Activated T-helper 1 cell treated with anti-CD3 and anti-CD28 coated beads, Interleukin-12 subunit alpha, Interleukin-12 subunit beta, Interleukin-2, Interleukin-4 antibody, amounts not matched to agents 30 ng/mL and 10 ng/mL and 1 ng/mL, durations not matched to agents 14 hours and 24 hours and 36 hours (primary cell): ENCODE measurements at regions not wholly inside any gene's neighbourhood (a gene's known extent, or its start where the extent isn't known, plus 50 kb on each side); places are given as distances from the start of the nearest gene placed in this dataset.
"Not testable (repeated sequence)": the region's sequence is repeated elsewhere in the genome, so short reads cannot be mapped to it uniquely, and the experiment has no call there.

ENCODE experiments used
- DNase-seq: peaks from one replicate; pipeline ENCODE4 v3.0.0; 2021; ENCODE audit warnings: low spot score
- H3K27ac Mint-ChIP-seq: one replicate; pipeline ENCODE4 v1.8.0; 2021; ENCODE audit warnings: mild to moderate bottlenecking, mixed read lengths
- H3K27me3 Mint-ChIP-seq: one replicate; pipeline ENCODE4 v1.8.0; 2022; ENCODE audit warnings: mild to moderate bottlenecking, moderate library complexity, mixed read lengths; ENCODE audit not compliant: insufficient read depth
- H3K36me3 Mint-ChIP-seq: one replicate; pipeline ENCODE4 v1.8.0; 2021; ENCODE audit warnings: low read depth, mixed read lengths
- H3K4me1 Mint-ChIP-seq: one replicate; pipeline ENCODE4 v1.8.0; 2021; ENCODE audit warnings: low read depth, mixed read lengths
- H3K4me3 Mint-ChIP-seq: one replicate; pipeline ENCODE4 v1.8.0; 2021; ENCODE audit warnings: mild to moderate bottlenecking, moderate library complexity, mixed read lengths
- H3K9me3 Mint-ChIP-seq: one replicate; pipeline ENCODE4 v1.8.0; 2021; ENCODE audit warnings: mixed read lengths
- intact Hi-C: fragments of 100-400 bp; cut with micrococcal nuclease; formaldehyde crosslinking; loops from one replicate; pipeline ENCODE4 v1.15.1; 2024

DNA sequence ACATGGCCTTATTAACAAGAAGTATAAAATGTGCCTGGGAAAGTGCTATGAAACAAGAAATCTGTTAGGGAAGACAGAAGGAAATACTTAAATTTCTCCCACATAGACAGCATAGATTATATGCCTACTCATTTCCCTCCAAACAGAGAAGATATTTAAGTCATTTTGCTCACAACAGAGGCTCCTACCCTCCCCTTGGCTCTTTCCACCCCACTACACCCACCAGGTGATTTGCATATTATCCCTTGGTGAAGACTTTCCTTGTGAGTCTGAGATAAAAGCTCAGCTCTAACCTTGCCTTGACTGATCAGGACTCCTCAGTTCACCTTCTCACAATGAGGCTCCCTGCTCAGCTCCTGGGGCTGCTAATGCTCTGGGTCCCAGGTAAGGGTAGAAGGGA lies 1245.1 kb downstream of the RPIA start:
- H3K4me1 Mint-ChIP-seq, intact Hi-C loops, H3K27ac Mint-ChIP-seq, H3K27me3 Mint-ChIP-seq, H3K36me3 Mint-ChIP-seq, H3K4me3 Mint-ChIP-seq, DNase-seq, H3K9me3 Mint-ChIP-seq: not testable (repeated sequence)

DNA sequence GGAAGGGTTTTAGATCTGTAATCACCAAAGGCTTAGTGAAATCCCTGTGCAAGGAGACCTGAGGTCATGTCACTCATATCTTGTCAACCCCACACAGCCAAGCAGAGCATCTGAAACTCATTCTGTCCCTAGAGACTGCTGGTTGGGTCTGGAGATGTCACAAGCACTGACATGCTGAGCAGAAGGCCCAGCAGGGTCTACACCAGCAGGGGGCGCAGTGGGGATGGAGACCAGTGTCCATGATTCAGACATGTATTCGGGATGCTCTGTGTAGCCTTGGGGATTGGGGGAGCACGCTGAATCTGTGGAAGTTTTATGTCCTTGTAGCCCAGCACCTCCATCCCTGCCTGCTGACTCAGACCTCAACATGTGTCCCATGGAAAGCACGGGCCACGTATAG lies 1247.3 kb downstream of the RPIA start:
- H3K36me3 Mint-ChIP-seq, intact Hi-C loops, DNase-seq, H3K27me3 Mint-ChIP-seq, H3K4me1 Mint-ChIP-seq, H3K27ac Mint-ChIP-seq, H3K9me3 Mint-ChIP-seq, H3K4me3 Mint-ChIP-seq: not testable (repeated sequence)

DNA sequence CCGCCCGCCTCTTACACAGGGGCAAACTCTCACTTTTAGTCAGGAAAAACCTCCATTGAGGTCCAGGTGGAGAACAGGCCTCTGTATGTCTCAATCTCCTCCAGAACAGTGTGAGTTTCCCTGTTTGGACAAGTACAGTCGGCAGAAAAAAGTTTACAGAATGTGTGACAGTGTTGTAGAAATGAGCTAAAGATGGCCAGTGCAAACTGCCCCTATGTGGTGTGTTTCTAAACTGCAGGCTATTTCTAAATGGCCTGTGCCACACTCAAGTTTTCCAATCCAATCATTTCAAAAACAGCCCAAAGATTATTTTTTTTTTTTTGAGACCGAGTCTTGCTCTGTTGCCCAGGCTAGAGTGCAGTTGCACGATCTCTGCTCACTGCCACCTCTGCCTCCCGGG lies 1252.8 kb downstream of the RPIA start:
- H3K27ac Mint-ChIP-seq, H3K9me3 Mint-ChIP-seq, H3K36me3 Mint-ChIP-seq, H3K27me3 Mint-ChIP-seq, H3K4me3 Mint-ChIP-seq, intact Hi-C loops, DNase-seq, H3K4me1 Mint-ChIP-seq: not testable (repeated sequence)

DNA sequence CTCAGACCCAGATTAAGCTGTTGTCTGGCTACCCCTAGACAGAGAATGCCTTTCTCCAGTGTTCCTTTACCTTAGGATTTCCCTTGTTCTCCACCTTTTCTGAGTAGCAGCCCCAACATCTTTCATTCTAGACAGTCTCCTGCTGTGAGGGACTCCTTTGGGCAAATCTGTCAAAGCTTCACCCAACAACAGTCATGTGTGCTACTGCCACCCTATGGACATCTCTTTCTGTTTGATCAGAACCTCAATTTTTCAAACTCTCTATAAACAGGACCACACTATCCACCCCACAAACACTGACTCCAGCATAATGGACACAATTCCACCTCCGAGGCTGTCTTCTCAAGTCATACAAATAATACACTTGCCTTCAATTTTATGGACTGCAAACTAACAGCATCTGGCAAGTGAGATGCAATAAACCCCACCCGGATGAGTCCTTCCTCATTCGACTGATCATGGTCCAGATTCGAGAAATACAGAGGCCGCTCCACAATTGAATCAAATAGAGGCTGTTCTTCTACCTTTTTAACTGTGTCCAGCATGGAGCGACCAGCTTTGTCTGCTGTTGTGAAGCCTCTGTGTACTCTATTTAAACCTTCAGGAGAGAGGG lies 1253.6 kb downstream of the RPIA start:
- H3K27me3 Mint-ChIP-seq, H3K36me3 Mint-ChIP-seq, H3K27ac Mint-ChIP-seq, intact Hi-C loops, H3K9me3 Mint-ChIP-seq, DNase-seq, H3K4me1 Mint-ChIP-seq, H3K4me3 Mint-ChIP-seq: not testable (repeated sequence)

DNA sequence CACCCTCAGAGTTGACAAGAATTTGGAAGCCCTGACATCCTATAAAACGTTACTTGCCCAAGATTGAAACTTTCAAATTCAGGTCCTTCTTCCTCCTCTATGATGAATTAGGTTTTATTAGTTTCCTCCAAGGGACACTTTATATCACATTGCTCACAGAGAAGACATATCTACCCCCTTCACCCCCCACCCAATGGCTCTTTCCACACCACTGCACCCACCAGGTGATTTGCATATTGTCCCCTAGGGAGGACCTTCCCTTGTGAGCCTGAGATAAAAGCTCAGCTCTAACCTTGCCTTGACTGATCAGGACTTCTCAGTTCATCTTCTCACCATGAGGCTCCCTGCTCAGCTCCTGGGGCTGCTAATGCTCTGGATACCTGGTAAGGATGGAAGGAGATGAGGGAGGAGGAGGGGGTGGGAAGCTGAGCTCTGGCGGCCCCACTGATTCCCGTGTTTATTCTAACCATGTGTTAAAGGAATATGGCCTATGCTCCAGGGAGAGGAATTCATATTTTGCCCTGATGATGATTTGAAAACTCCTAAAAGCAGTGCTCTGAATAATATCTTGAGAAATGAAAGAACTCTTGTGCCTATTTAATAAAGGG lies 1255.8 kb downstream of the RPIA start:
- H3K27me3 Mint-ChIP-seq, H3K9me3 Mint-ChIP-seq, intact Hi-C loops, H3K4me1 Mint-ChIP-seq, H3K4me3 Mint-ChIP-seq, DNase-seq, H3K36me3 Mint-ChIP-seq, H3K27ac Mint-ChIP-seq: not testable (repeated sequence)

DNA sequence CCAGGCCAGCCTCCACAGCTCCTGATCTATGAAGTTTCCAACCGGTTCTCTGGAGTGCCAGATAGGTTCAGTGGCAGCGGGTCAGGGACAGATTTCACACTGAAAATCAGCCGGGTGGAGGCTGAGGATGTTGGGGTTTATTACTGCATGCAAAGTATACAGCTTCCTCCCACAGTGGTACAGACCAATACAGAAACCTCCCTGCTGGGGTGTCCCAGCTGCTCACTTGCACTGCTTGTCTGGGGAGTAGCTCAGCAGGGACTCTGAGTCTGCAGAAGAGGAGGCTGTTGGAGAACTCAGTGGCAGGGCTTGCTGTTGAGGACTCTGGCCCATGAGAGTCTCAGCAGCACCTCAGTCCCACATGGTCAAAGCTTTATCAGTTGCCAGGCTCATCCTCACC lies 1256.6 kb downstream of the RPIA start:
- H3K9me3 Mint-ChIP-seq, H3K27ac Mint-ChIP-seq, H3K36me3 Mint-ChIP-seq, H3K4me3 Mint-ChIP-seq, intact Hi-C loops, H3K4me1 Mint-ChIP-seq, H3K27me3 Mint-ChIP-seq, DNase-seq: not testable (repeated sequence)

DNA sequence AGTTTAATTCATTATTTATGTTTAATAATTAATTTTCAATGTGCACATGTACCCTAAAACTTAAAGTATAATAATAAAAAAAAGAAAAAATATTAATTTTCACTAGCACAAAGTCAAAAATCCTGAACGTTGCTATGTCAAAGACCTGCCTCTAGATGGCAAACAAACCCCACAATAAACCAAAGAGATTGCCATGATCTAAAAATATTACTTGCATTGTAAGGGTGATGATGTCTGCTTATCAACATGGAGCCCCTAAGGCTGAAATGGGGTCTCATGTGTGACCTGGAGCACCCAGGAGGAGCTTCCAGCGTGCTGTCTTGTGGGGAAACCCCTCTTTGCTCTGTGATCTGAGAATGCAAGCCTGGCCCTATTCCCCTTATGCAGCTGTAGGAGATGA lies 1259.3 kb downstream of the RPIA start:
- H3K27ac Mint-ChIP-seq, DNase-seq, H3K36me3 Mint-ChIP-seq, H3K27me3 Mint-ChIP-seq, H3K4me3 Mint-ChIP-seq, H3K9me3 Mint-ChIP-seq, H3K4me1 Mint-ChIP-seq, intact Hi-C loops: not testable (repeated sequence)

DNA sequence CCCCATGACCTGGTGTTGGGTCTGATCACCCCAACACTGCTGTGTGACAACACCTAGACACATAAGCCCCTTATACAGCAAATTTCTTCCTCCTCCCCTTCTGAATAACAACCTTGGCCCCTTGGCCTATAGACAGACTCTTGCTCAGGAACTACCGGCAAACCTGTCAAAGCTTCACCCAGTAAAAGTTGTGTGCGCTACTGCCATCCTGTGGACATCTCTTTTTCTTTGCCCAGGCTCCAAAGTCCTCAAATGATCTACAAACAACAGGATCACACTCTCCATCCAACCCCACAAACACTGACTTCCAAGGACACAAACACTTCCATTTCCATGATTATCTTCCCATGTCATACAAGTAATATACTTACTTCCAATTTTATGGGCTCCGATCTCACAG lies 1265.8 kb downstream of the RPIA start:
- H3K27ac Mint-ChIP-seq: not testable (repeated sequence)

DNA sequence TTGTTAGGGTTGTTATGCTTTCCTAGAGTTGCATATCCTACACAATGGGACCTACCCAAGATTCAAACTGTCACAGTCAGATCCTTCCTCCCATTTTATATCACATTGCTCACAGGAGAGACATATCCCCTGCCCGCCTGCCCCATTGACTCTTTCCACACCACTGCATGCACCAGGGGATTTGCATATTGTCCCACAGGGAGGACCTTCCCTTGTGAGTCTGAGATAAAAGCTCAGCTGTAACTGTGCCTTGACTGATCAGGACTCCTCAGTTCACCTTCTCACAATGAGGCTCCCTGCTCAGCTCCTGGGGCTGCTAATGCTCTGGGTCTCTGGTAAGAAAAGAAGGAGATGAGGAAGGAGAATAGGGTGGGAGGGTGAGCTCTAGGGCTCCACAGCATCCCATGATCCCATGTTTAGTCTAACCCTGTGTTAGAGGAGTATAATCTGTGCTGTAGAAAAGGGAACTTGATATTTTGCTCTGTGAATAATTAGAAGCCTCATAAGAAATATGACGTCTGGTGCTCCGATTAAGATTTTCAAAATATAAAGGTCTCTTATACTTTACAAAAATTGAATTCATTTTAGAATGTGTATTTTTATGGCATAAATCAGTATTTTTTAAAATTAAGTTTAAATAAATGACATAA lies 1268.4 kb downstream of the RPIA start:
- H3K27me3 Mint-ChIP-seq, H3K4me3 Mint-ChIP-seq, H3K27ac Mint-ChIP-seq, H3K9me3 Mint-ChIP-seq, H3K36me3 Mint-ChIP-seq, intact Hi-C loops, DNase-seq, H3K4me1 Mint-ChIP-seq: not testable (repeated sequence)

More for the DNA sequence above, 1265.8 kb downstream of the RPIA start:
- intact Hi-C loops, H3K4me1 Mint-ChIP-seq, H3K4me3 Mint-ChIP-seq, DNase-seq, H3K27me3 Mint-ChIP-seq, H3K9me3 Mint-ChIP-seq, H3K36me3 Mint-ChIP-seq: not testable (repeated sequence)

DNA sequence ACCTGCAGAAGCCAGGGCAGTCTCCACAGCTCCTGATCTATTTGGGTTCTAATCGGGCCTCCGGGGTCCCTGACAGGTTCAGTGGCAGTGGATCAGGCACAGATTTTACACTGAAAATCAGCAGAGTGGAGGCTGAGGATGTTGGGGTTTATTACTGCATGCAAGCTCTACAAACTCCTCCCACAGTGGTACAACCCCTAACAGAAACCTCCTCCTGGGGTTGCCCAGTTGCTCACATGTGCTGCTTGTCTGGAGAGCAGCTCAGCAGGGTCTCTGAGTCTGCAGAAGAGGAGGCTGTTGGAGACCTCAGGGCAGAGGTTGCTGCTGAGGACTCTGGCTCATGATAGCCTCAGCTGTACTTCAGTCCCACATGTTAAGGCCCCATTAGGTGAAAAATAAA lies 1269.1 kb downstream of the RPIA start:
- DNase-seq, intact Hi-C loops, H3K4me3 Mint-ChIP-seq, H3K27me3 Mint-ChIP-seq, H3K9me3 Mint-ChIP-seq, H3K27ac Mint-ChIP-seq, H3K4me1 Mint-ChIP-seq, H3K36me3 Mint-ChIP-seq: not testable (repeated sequence)

DNA sequence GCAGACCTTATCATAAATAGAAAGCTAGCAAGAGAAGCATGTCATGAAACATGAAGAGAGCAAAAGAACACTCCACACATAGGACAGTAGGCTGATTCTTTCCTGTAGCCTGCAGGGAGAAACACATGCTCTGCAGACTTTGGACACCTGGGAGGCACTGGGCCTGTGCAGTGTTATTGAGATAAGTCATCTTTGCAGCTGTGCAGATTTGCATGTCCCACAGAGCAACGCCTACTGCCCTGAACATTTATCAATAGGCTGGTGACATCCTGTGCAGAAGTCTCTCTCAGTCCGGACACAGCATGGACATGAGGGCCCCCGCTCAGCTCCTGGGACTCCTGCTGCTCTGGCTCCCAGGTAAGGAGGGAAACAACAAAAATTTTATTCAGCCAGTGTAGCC lies 1277.1 kb downstream of the RPIA start:
- intact Hi-C loops, DNase-seq, H3K36me3 Mint-ChIP-seq: not testable (repeated sequence)

DNA sequence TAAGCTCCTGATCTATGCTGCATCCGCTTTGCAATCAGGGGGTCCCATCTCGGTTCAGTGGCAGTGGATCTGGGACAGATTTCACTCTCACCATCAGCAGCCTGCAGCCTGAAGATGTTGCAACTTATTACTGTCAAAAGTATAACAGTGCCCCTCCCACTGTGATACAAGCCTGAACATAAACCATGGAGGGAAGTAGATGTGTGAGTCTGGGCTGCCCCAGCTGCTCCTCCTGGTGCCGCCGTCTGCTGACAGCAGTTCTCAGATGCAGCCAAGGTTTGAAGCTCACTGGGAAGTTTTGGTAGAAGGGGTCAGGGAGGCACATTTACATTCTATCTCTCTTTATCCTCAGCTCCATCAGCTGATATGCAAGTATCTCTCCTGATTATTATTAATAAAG lies 1277.7 kb downstream of the RPIA start:
- H3K9me3 Mint-ChIP-seq, DNase-seq, H3K4me1 Mint-ChIP-seq, H3K27me3 Mint-ChIP-seq, H3K4me3 Mint-ChIP-seq, H3K27ac Mint-ChIP-seq, intact Hi-C loops, H3K36me3 Mint-ChIP-seq: not testable (repeated sequence)

More for the DNA sequence above, 1277.1 kb downstream of the RPIA start:
- not testable (repeated sequence) for H3K4me1 Mint-ChIP-seq, H3K9me3 Mint-ChIP-seq, H3K4me3 Mint-ChIP-seq, H3K27ac Mint-ChIP-seq, H3K27me3 Mint-ChIP-seq

DNA sequence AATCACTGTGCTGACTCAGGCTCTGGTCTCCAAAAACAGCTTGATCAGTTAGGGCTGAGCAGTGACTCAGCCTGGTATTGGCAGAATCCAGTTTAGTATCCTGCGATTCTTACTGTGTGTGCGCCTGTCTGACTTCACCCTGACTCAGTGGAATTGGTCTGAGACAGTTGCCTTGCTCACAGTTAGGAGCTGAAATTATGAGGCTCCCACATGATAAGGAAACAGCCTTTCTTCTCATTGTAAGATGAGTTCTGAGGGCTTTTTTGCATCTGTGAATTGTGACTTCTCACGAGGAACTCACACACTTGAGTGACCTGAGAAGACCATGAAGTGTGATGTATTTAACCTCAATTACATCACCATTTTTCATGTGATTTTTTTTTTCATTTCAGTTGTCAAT lies 1282.4 kb downstream of the RPIA start:
- DNase-seq, H3K36me3 Mint-ChIP-seq, intact Hi-C loops, H3K9me3 Mint-ChIP-seq, H3K4me3 Mint-ChIP-seq, H3K27me3 Mint-ChIP-seq, H3K27ac Mint-ChIP-seq, H3K4me1 Mint-ChIP-seq: not testable (repeated sequence)
